HG02973 (cell line): ENCODE measurements at regions not wholly inside any gene's neighbourhood (a gene's known extent, or its start where the extent isn't known, plus 50 kb on each side); places are given as distances from the start of the nearest gene placed in this dataset.
"Not testable (repeated sequence)": the region's sequence is repeated elsewhere in the genome, so short reads cannot be mapped to it uniquely, and the experiment has no call there.

ENCODE experiments used
- ATAC-seq: cut with Tn5 transposase; IDR thresholded peaks from one replicate; pipeline ENCODE4 v1.9.1; 2021; ENCODE audit warnings: moderate library complexity; ENCODE audit not compliant: unreplicated experiment

DNA sequence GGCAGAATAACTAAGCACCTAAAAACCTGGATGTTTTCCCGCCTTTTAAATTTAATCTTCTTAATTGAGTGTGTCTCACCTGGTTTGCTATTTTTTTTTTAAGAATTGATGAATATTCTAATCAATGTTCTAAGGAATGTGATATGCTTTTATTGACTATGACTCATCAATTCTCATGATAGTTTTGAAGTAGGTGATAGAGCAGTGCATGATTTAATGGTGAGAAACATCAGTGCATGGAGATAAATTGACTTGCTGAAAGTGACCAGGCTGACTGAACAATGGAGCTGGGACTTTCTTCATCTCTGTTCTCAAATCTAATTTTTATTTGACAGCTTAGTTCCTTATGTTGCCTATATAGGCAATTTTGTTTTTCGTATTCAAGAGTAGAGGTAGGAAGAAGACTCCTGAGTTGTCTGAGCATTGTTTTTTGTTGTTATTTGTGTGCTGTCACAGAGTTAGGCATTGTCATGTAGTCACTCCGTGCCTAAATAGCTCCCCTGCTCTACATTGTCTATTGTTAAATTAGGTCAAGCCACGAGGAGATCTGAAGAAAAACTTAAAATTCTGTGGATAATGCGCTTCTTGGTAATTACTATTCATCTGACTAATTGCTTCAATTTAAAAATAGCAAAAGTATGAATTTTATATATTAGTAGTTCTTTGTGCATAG, 59.0 kb upstream of the NUTM2F start:
- ATAC-seq = not testable (repeated sequence)

DNA sequence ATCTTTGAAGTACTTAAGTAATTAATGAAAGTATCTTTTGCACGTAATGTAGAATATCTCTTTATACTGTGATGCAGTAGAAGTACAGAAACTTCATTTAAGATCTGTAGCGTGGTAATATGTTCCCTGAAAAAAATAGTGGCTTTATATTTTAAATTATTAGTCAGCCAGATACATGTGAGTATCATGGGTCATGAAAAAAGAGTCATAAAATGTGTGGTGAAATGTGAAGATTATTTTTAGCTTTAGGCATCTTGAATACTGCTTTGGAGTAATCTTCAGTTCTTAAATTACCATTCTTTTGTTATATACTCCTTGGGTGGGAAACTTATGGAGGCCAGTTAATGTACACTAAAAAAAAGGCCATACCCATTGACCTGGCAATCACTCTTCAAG, 59.6 kb upstream of the NUTM2F start:
- ATAC-seq = not testable (repeated sequence)

DNA sequence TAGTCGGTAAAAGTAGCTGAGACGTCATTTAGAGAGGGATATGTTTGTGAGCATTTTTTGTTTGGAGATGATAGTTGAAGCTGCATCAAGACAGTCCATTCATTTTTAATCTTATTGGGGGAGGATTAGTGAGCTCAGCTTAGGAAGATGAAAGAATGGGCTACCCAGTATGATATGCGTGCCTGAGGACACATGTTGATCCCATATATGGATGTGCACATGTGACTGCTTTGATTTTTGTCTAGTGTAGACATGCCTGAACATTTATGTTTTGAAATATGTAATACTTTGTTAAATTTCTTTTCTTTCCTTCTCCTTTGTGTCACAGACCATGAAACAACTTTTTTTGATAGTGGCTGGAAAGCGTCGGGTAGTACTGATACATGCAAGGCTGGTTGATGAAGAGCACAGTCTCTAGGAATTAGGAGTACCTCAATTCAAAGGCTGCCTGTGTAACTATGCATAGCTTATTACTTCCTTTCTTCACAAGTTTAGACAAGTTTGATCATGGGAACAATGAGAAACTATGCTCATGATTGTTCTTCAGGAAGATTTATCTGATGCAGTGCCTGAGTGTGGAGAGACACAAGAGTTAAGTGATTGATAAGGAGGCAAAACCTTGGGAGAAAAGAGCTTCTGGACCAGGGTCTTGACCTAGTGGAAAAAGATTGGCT, 62.1 kb upstream of the NUTM2F start:
- ATAC-seq = not testable (repeated sequence)

DNA sequence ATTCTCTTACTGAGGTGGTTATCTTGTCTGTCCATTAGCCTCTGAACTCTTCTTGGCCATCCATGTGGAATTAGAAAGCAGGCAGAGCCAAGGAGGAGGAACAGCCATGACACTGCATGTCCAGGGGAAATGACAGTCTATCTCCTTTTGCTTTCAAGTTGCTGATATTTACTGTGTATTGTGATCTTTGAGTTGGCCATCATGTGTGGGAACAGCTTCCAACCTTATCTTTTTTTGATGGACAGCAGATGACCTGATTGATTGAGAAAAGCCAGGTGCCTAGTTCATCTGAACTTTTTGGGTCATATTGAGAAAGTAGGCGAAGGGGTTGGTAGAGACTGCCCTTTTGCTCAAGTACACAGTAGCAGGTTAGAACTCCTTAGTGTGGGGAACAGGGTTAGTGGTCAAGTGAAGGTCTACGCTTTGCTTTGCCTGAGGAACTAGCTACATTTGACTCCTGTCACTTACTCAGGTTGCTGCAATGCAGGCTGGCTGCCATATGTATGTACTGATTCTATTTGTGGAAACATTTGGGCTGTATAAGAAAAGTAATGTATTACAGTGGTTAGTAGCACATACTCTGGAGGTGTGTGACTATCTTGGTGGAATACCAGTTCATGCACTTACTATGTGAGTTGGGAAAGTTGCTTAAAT, 64.7 kb upstream of the NUTM2F start:
- not testable (repeated sequence) for ATAC-seq

DNA sequence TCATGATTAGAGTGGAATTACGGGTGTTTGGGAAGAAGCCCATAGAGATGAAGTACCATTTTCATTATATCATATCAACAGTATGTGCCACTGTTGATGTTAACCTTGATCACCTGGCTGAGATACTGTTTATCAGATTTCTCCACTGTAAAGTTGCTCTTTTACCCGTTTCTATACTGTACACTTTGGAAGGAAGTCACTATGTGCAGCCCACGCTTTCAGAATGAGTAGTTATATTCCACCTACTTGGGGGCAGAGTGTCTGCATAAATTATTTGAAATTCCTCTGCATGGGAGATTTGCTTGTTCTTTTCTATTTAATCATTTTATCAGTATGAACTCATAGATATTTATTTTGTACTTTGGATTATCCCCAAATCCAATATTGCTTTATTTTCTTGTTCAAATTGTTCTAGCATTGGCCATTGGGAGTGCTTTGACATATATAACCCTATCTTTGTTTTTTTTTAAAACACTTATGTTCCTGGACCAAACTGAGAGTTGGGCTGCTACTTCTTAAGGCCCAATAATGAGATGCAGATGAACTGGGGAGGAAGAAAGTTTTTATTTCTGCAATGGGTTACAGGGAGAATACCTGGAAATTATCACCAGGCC, 69.4 kb upstream of the NUTM2F start:
- ATAC-seq = peak; percentile 56

DNA sequence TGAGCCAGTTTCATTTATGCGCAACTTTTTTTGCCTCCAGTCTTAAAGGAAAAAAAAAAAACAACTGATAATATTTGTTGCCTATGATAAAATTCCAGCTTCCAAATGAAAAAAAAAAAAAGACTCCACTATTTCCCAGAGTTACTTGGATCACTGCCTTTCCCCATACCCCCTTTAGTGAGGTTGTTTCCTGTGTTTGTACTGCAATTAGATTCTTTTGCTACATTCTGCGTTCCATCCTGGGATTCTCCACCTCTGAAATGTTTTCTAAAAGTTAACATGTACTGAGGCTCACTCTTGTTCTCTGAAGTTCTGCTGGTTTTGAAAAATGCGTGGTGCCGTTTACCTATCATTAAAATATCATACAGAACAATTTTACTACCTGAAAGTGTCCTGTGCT, 72.0 kb upstream of the NUTM2F start:
- ATAC-seq = not testable (repeated sequence)

DNA sequence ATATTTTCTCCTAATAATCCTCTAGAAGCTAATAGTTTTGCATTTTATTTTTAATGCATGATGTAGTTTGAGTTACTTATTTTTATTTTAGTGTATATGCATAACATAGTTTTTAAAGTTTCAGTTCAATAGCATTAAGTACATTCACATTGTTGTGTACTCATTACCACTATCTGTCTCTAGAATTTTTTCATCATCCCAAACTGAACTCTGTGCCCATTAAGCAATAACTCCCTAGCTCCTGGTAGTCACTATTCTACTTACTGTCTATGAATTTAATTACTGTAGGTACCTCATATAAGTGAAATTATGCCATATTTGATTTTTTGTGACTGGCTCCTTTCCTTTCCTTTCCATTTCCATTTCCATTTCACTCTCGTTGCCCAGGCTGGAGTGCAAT, 74.4 kb upstream of the NUTM2F start:
- ATAC-seq = not testable (repeated sequence)

DNA sequence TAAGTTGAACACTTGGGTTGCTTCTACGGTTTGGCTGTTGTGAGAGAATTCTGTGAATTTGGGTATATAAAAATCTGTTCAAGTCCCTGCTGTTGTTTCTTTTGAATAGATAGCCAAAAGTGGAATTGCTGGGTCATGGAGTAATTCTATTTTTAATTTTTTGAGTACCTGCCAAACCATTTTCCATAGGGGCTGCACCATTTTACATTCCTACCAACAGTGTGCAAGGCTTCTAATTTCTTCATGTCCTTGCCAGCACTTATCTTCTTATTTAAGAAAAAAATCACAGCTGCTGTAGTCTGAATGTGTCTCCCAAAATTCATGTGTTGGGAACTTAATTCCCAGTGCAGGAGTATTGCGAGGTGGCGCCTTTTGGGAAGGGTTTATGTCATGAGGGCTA, 75.1 kb upstream of the NUTM2F start:
- ATAC-seq = not testable (repeated sequence)

DNA sequence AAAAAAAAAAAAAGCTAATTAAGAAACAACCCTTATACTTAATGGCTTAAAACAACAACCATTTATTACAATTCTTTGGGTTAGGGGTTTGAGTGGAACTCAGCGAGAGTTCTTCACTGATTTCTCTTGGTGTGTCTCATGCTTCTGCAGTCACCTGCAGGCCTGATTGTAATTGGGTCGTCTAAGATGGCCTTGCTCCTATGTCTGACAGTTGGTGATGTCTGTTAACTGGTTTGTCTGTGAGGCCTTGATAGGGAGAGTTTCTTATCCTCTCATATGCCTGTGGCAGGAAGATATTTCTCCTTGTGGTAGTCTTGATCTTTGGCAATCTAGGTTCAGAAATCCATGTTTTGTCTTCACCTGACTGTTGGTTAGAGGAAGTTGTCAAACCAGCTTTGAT, 85.2 kb upstream of the NUTM2F start:
- not testable (repeated sequence) for ATAC-seq

DNA sequence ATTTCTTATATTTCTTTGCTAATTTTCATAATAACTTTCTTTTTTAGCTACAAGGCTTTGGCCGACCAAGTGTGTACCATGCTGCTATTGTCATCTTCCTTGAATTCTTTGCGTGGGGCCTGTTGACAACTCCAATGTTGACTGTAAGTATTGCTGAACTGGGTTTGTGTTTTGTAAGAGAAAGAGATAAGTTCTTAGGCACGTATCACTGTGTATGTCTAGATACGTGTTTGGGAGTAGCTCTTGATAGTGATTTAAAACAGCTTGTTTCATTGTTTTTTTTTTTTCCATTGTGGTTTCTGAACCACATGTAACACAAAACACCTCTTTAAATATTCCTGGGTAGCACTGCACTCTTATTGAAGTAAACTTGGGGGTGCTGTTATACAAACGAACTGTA, 86.7 kb upstream of the NUTM2F start:
- not testable (repeated sequence) for ATAC-seq

DNA sequence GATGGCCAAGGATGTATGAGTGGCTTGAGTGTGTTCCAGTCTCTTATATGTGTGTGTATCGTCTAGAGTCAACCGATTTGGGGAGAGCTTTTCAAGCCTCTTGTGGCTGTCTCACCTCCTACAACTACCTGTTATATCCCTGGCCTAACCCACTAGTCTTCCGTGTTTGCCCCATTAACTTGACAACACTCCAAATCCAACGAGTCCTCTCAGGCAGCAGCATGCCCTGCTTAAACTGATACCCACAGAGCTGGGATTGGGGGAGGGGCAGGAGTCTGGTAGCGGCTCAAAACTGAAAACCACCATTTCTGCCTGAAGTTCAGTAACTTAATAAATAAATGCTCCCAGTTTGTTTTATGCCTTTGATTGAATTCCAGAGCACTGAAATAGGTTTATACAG, 91.7 kb upstream of the NUTM2F start:
- not testable (repeated sequence) for ATAC-seq

DNA sequence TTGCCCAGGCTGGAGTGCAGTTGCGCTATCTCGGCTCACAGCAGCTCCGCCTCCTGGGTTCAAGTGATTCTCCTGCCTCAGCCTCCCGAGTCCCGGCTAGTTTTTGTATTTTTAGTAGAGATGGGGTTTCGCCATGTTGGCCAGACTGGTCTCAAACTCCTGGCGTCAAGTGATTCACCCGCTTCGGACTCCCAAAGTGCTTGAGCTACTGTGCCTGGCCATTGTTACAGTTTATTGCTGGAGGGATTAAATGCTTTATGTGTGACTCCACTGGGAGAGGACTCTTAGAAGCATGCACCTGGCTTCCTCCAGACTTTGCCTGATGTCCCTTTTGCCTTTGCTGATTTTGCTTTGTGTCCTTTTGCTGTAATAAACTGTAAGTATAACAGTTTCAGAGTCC, 93.5 kb upstream of the NUTM2F start:
- ATAC-seq = not testable (repeated sequence)

DNA sequence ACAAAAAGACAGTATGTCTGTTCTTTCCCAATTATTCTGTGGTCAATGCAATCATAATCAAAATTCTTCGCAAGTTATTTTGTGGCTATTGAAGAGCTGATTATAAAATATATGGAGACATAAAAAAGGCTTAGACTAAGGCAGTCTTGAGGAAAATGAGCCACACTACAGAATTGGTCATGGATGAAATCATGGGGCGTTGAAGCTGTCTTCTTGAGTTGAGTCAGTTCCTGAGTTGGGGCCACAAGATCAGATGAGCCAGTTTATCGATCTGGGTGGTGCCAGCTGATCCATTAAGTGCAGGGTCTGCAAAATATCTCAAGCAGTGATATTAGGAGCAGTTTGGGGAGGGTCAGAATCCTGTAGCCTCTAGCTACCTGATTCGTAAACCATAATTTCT, 96.9 kb upstream of the NUTM2F start:
- ATAC-seq = not testable (repeated sequence)

DNA sequence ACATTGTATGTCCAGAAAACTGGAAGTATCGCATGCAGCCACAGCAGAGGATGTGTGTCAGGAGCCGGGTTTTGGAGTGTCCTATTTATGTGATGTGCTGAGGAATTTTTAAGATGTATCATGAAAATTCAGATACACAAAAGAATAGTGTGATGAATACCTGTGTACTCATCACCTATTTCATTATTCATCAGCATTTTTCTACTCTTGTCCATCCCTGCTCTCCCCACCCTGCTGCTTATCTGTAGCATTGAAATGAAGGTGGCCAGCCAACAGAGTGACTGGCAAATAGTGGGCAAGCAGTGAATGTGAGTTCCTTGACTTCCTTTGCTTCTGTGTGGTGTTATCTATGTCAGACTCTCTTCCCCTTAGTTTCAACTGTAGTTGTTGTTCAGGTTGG, 108.7 kb upstream of the NUTM2F start:
- ATAC-seq = not testable (repeated sequence)

DNA sequence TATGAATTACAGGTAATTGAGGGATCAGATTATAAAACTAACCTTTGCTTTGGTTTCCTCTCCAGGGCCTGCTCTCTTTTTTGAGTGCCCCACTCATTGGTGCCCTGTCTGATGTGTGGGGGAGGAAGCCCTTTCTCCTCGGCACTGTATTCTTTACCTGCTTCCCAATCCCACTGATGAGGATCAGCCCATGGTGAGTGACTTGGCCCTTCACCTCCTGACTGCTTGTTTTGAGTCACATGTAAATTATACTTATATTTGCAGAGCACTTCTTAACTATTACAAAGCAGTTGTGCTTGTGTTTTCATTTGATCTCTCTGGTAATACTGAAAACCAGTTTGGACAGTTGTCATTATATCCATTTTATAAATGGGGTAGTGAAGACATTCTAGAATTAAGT, 109.9 kb upstream of the NUTM2F start:
- not testable (repeated sequence) for ATAC-seq

DNA sequence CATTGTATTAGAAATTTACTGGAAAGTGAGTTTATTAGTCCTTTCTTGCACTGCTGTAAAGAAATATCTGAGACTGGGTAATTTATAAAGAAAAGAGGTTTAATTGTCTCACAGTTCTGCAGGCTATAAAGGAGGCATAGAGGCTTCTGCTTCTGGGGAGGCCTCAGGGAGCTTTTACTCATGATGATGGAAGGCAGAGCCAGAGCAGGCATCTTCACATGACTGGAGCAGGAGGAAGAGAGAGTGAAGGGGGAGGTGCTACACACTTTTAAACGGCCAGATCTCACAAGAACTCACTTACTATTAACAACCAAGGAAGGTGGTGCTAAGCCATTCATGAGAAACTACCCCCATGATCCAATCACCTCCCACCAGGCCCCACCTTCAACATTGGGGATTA, 112.7 kb upstream of the NUTM2F start:
- ATAC-seq = not testable (repeated sequence)

DNA sequence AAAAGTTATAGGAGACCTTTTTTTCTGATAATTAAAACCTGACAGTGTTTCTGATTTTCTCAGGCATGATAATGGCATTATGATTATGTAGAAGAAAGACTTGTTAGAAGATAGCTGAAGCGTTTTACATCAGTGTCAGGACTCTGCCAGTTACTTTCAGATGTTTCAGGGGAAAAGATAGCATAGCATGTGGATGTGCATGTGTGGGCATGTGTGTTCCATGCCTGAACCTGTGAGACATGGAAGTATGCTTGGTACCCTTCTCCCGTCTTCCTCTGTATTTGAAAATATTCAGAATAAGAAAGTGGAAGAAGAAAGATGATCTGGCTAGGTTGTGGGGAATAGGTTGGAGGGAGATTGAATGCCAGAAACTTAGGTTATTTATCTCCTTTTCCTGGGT, 113.1 kb upstream of the PCAT7 start:
- ATAC-seq = no peak

DNA sequence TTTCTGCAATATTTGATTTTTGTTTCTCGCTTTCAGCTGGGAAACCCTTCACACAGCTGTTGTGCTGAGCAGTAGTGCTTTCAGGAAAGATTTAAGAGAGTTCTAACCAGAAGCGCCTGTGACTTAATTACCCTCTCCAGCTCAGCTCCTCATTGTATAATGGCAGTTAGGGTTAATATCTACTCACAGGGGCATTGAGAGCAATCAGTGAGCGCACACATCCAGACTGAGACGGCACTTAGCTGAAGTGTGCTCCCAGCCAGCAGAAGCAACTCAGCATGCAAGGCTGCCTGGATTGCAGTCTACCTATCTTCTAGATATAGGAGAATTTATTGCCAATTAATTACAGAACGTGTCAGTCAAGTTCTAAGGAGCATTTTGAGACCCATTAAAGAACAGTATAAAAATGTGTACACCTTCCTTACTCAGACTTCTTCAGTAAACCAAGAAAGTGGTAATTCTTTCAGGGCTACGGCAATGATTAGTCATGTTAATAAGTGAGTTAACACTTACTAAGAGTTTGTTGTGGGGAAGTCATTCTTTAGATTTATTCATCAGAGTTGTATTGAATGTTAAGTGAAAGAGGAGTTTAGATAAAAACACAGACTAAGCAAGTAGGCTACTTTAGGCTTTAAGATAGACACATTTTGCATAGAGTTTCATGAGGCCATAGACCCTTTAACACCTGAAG, 111.7 kb upstream of the PCAT7 start:
- no peak for ATAC-seq

DNA sequence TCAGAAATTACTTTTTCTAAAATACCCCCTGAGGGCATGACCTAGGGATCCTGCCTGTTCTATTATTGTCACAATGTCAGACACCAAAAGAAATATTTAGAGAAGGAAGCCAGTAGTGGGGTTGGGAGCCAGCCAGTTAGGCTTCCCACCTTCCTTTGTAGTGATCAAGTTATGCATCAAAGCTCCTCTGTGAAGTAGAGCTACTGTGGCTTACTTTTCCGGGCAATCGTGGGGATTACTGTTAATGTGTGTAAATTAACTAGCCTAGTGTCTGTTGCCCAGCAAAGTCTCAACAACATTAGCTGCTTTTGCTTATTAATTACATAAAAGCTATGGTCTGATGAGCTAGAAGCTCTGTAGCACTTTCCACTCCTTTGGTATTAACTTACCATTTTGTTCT, 109.0 kb upstream of the PCAT7 start:
- no peak for ATAC-seq

DNA sequence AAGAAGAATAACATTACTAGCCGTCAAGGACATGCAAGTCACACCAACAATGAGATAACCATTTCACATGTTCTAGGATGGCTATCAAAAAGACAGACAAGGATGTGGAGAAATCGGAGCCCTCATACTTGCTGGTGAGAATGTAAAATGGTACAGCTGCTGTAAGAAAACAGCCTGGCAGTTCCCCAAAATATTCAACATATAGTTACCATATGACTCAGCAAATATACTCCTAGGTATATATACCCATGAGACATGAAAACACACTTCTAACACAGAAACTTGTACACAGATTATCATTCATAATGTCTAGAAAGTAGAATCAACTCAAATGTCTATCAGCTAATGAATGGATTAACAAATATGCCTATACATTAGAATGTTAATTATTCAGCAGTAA, 105.4 kb upstream of the PCAT7 start:
- no peak for ATAC-seq

DNA sequence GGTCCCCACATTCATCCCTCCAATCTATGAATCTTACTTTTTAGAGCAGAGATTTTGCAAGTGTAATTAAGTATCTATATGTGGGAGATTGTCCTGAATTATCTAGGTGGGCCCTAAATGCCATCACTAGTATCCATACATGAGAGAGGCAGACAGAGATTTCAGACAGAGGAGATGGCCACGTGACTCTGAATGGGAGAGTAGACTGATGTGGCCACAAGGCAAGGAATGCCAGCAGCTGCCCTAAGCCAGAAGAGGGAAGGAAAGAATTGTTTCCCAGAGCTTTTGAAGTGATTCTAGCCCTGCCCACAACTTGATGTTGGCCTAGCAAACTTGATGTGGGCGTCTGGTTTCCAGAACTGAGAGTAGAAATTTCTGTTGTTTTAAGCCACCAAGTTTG, 90.1 kb upstream of the PCAT7 start:
- no peak for ATAC-seq
